ENCODE measurements at regions not wholly inside any gene's neighbourhood (a gene's known extent, or its start where the extent isn't known, plus 50 kb on each side); places are given as distances from the start of the nearest gene placed in this dataset.

- H3K36me3 ChIP-seq (ENCODE audit: insufficient read depth, low read length) = no peaks in the 10 kb centered on the region
- H3K4me2 ChIP-seq (ENCODE audit: low read length) = peak overlapping the region; percentile 38
- no peaks in the 10 kb centered on the region for H3K27me3 ChIP-seq (ENCODE audit: insufficient read depth, low read depth, low read length)
- no peaks in the 10 kb centered on the region for H4K20me1 ChIP-seq (ENCODE audit: insufficient read depth)
- TF ChIP-seq RAD21 (conservative IDR thresholded peaks at IDR 0.05) (no peak), SMC3 (conservative IDR thresholded peaks at IDR 0.05; ENCODE audit: poor library complexity) (peak; percentile 24)
- peak overlapping the region; percentile 30 for H3K4me3 ChIP-seq (ENCODE audit: low read length)
- H2AFZ ChIP-seq (ENCODE audit: low read depth, low read length) = no peak overlapping the region
- H3K9ac ChIP-seq (ENCODE audit: low read length) = peak overlapping the region; percentile 32
- H3K79me2 ChIP-seq (replicated peaks; ENCODE audit: insufficient read depth, low read length) = no peaks in the 10 kb centered on the region
- peaks cover 5% of the 10 kb centered on the region for H3F3A ChIP-seq (ENCODE audit: insufficient read depth, low read length, poor library complexity, severe bottlenecking)
- H3K27ac ChIP-seq (ENCODE audit: low read length) = peak overlapping the region; percentile 75
- H3K9me3 ChIP-seq (ENCODE audit: low read length) = no peaks in the 10 kb centered on the region
- no peaks in the 10 kb centered on the region for H3K9me2 ChIP-seq (ENCODE audit: insufficient read depth, low read length)
Measured at GRCh38 chr14:25909045-25909747, 688.6 kb downstream of the NOVA1 start.

DNA sequence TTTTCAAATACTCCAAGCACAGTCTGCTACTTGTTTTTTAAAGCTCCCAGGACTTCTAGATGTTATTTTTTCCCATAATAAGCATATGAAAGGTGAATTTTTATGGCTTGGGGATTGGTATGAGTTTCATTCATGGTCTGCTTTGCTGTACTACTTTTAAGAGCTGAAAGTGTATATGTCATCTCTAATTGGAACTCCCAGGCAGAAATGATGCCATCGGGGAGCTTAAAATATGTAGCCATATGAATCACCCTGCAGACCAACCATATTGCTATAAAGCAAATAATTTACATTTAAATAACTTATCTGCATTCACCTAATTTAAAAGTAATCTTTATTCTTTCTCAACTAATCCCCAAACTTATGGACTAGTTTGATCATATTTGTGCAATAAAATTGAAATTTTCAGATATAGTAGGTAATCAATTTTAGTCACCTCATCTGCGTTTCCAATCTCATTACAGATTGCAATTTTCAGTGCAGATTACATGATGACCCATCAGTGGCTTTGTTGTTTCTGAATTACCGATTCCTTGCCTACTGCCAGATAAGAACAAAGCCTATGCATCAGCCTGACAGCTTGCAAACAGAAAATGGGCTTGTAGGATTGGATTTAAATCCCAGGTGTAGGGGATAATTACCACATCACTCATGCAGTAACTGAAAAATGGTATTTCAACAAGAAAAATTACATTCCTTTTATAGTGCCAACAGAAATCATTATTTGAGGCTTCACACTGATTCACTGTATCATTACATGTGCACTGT lies 689.4 kb downstream of the NOVA1 start:
- peak; percentile 29 for TF ChIP-seq RAD21 (conservative IDR thresholded peaks at IDR 0.05)
- TF ChIP-seq TAF1 (IDR thresholded peaks at IDR 0.05; ENCODE audit: low read depth) = no peak
- no peak for TF ChIP-seq MXI1 (conservative IDR thresholded peaks at IDR 0.05; ENCODE audit: poor library complexity, severe bottlenecking)
- no peak for TF ChIP-seq CTCF (IDR thresholded peaks at IDR 0.05; ENCODE audit: poor library complexity, severe bottlenecking)
- TF ChIP-seq EP300 (conservative IDR thresholded peaks at IDR 0.05; ENCODE audit: poor library complexity, severe bottlenecking) = peak; percentile 94
- TF ChIP-seq EZH2 (IDR thresholded peaks at IDR 0.05; ENCODE audit: borderline replicate concordance, insufficient read depth, low read length, poor library complexity, severe bottlenecking) = no peak
- peak; percentile 65 for TF ChIP-seq REST (IDR thresholded peaks at IDR 0.05; ENCODE audit: borderline replicate concordance)
- TF ChIP-seq SMC3 (conservative IDR thresholded peaks at IDR 0.05; ENCODE audit: poor library complexity) = no peak
- TF ChIP-seq POLR2AphosphoS5 (IDR thresholded peaks at IDR 0.05) = peak; percentile 96
- Histone ChIP-seq H3K9me3 (ENCODE audit: low read length) (no peaks in the 10 kb centered on the region), H3K27ac (ENCODE audit: low read length) (peak overlapping the region; percentile 75), H2AFZ (ENCODE audit: low read depth, low read length) (no peak overlapping the region), H3K9me2 (ENCODE audit: insufficient read depth, low read length) (no peaks in the 10 kb centered on the region), H3K27me3 (ENCODE audit: insufficient read depth, low read depth, low read length) (no peaks in the 10 kb centered on the region), H3K4me2 (ENCODE audit: low read length) (peak overlapping the region; percentile 38), H3F3A (ENCODE audit: insufficient read depth, low read length, poor library complexity, severe bottlenecking) (peaks cover 5% of the 10 kb centered on the region), H4K20me1 (ENCODE audit: insufficient read depth) (no peaks in the 10 kb centered on the region), H3K36me3 (ENCODE audit: insufficient read depth, low read length) (no peaks in the 10 kb centered on the region), H3K4me3 (ENCODE audit: low read length) (peak overlapping the region; percentile 30), H3K9ac (ENCODE audit: low read length) (peak overlapping the region; percentile 32), H3K79me2 (replicated peaks; ENCODE audit: insufficient read depth, low read length) (no peaks in the 10 kb centered on the region)

Data from neural cell (in vitro differentiated cells).